ENCODE measurements at regions not wholly inside any gene's neighbourhood (a gene's known extent, or its start where the extent isn't known, plus 50 kb on each side); places are given as distances from the start of the nearest gene placed in this dataset.

DNA sequence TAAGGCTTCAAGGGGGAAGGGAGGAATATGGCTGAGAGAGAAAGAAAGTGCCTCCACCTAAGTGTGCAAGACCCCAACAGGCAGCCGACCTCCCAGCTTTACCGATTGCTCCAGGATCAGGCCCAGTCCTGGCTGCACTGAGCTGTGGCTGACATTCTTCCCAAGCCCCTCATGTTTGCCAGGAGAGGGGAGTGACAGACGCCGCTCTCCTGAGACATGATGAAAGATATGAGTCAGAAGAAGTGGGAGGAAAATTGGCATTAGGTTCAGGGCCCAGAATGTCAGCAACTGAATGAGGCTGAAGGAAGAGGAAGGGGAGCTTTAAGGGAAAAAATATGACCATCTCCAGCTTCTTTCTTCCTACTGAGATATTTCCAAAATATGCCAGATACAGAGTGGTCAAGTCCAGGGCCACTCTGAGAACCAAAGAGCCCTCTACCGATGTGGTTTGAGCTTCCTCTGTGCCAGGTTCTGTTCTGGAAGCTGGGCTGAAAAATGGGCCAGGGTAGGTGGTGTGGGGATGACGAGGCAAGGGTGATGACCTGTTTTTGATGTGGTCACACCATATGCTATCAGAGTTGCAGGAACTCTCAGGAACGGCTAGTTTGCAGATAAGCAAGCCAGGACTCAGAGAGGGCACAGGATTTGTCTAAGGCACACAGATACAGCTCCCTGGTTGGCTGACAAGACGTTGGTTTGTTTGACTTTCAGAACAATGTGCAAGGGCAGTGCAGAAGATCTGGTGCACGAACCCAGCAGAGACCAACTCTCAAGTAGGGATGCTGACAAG is 176.7 kb downstream of the SOX9 start:
- TF ChIP-seq POLR2A (IDR thresholded peaks at IDR 0.05) (no peak), POLR2AphosphoS5 (IDR thresholded peaks at IDR 0.05; ENCODE audit: insufficient read depth in 1 of 2, low read depth in 1 of 2) (no peak)

Data from vagina (tissue), 2 donors.